ENCODE measurements at regions not wholly inside any gene's neighbourhood (a gene's known extent, or its start where the extent isn't known, plus 50 kb on each side); places are given as distances from the start of the nearest gene placed in this dataset.

DNA sequence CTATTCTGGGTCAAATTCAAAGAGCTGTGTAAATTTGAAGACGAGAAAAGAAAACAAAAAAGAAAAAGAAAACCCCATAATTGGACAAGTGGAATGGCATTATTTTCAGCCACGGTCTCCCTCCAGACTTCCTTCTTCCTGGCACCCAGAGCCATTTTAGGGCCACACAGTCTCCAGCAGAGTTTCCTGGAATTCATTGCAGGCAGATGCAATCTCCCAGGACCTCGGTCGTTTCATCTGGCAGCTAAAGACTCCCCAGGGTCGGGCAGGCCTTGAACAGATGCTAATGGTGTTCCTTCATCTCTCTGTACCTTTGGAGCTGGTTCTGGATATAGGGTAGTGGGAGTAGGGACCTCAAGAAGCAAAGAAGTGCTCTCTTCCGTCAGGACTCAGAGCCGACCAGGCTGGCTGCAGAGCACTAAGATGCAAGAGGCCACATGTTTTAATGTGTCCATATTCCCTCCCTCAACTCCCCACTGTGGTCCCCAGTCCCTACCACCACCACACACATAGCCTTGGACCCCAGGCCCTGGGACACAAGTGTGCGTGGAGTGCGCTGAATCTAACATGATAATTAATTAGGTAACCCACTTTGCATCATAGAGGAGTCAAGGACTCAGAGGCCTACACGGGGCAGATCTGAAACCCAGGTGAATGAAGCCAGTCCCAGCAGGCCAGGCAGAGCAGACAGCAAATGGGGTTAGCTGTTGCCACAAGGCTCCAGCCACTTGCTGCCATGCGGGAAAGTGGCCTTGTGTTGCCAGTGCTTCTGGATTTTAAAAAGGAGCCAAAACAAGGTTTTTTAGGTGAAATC, 109.3 kb upstream of the ATL2 start:
- no peak for TF ChIP-seq CTCF (IDR thresholded peaks at IDR 0.05; ENCODE audit: extremely low read depth in 1 of 2, insufficient read depth in 1 of 2, low read depth in 1 of 2, low read length in 2 of 2)
- TF ChIP-seq POLR2A (IDR thresholded peaks at IDR 0.05; ENCODE audit: low read depth, low read length) = no peak
- no peak for TF ChIP-seq EZH2 (IDR thresholded peaks at IDR 0.05; ENCODE audit: borderline replicate concordance, low read depth, low read length, severe bottlenecking)
- TF ChIP-seq MAX (IDR thresholded peaks at IDR 0.05; ENCODE audit: insufficient read depth, insufficient read length) = no peak
- TF ChIP-seq MYC (IDR thresholded peaks at IDR 0.05; ENCODE audit: low read depth, low read length) = no peak
- no peak for TF ChIP-seq POLR2AphosphoS5 (IDR thresholded peaks at IDR 0.05; ENCODE audit: insufficient read depth, low read depth, low read length)
- no peak for TF ChIP-seq FOS (IDR thresholded peaks at IDR 0.05; ENCODE audit: borderline replicate concordance, insufficient read depth, low read length)
